ENCODE measurements at regions not wholly inside any gene's neighbourhood (a gene's known extent, or its start where the extent isn't known, plus 50 kb on each side); places are given as distances from the start of the nearest gene placed in this dataset.

DNA sequence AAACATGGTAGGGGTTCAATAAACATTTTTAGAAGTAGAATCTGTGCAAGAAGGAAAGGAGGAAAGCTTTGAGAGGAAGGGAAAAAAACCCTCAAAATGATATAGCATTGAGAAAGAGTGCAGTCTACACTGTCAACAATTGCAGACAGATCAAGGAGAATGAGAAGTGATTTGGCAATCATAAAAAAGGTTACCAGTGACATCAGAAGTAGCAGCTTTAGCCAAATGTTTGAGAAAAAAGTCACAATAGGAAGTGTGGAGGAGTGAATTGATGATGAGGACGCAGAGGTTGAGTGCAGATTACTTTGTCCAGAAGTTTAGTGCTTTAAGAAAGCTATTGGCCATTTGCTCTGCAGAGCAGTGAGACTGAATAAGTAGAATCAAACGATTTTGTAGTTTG, 155.0 kb downstream of the GJA1 start:
- no peak for TF ChIP-seq CTCF (conservative IDR thresholded peaks at IDR 0.05; ENCODE audit: low read depth, low read length)
- Histone ChIP-seq H2AFZ (ENCODE audit: low read depth) (no peak overlapping the region), H3K27ac (no peak overlapping the region)

DNA sequence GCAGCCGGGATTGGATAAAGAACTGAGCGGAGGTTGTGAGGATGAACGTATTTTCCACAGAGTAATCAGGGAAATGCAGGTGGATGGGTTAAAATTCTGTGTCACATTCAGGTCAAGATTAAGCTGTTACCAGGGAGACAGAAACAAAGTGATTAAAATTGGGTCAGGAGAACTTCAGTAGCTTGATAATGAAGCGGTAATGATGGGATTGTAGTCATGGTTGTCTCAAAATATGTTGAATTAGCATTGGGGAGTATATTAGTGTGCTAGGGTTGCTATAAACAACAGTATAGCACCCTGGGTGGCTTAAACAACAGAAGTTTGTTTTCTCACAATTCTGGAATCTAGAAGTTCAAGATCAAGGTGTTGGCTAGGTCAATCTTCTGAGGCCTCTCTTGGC, 155.5 kb downstream of the GJA1 start:
- TF ChIP-seq CTCF (conservative IDR thresholded peaks at IDR 0.05; ENCODE audit: low read depth, low read length), result no peak
- no peak overlapping the region for H3K27ac ChIP-seq
- no peaks in the 10 kb centered on the region for H3K4me1 ChIP-seq (ENCODE audit: low read depth, poor library complexity, severe bottlenecking)
- H3K36me3 ChIP-seq (ENCODE audit: insufficient read depth), result no peaks in the 10 kb centered on the region
- H2AFZ ChIP-seq (ENCODE audit: low read depth), result no peak overlapping the region
- H3K4me2 ChIP-seq, result no peak overlapping the region
- no peaks in the 10 kb centered on the region for H3K27me3 ChIP-seq (ENCODE audit: insufficient read depth, low read depth)
- no peaks in the 10 kb centered on the region for H4K20me1 ChIP-seq (ENCODE audit: insufficient read depth)
- H3K9ac ChIP-seq, result no peak overlapping the region
- no peak overlapping the region for H3K4me3 ChIP-seq (IDR thresholded peaks at IDR 0.05; ENCODE audit: insufficient read depth, low read depth, low read length)
- H3K79me2 ChIP-seq (ENCODE audit: insufficient read depth, low read depth), result no peaks in the 10 kb centered on the region

More for the DNA sequence above, 155.0 kb downstream of the GJA1 start:
- Histone ChIP-seq H3K9ac (no peak overlapping the region), H3K27me3 (ENCODE audit: insufficient read depth, low read depth) (no peaks in the 10 kb centered on the region), H3K36me3 (ENCODE audit: insufficient read depth) (no peaks in the 10 kb centered on the region), H3K79me2 (ENCODE audit: insufficient read depth, low read depth) (no peaks in the 10 kb centered on the region), H4K20me1 (ENCODE audit: insufficient read depth) (no peaks in the 10 kb centered on the region), H3K4me1 (ENCODE audit: low read depth, poor library complexity, severe bottlenecking) (no peaks in the 10 kb centered on the region), H3K4me2 (no peak overlapping the region), H3K4me3 (IDR thresholded peaks at IDR 0.05; ENCODE audit: insufficient read depth, low read depth, low read length) (no peak overlapping the region)

DNA sequence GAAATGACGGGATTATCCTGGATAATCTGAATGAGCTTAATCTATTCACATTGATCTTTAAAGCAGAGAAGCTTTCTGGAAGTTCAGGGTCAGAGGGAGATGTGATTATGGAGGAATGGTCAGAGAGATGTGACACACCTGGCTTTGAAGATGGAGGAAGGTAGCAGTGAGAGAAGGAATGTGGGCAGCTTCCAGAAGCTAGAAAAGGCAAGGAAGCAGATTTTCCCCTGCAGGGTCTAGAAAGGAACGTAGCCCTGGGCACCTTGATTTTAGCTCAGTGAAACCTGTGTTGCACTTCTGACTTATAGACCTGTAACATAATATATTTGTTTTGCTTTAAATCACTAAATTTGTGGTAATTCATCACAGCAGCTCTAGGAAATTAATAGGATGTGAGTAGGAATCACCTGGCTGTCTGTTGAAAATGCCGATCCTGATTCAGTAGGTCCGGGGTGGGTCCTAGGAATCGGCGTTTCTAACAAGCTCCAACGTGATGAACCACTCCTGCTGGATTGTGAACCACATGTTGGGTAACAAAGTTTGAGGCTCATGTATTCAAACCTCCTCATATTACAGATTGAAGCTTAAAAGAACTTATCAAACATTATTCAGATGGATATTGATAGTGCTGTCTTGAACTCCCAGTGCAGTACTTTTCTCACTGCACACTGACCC, 157.0 kb downstream of the GJA1 start:
- Histone ChIP-seq H3K36me3 (ENCODE audit: insufficient read depth) (no peaks in the 10 kb centered on the region), H3K4me3 (IDR thresholded peaks at IDR 0.05; ENCODE audit: insufficient read depth, low read depth, low read length) (no peak overlapping the region), H3K4me2 (no peak overlapping the region), H4K20me1 (ENCODE audit: insufficient read depth) (no peaks in the 10 kb centered on the region), H3K27ac (no peak overlapping the region), H2AFZ (ENCODE audit: low read depth) (no peak overlapping the region), H3K4me1 (ENCODE audit: low read depth, poor library complexity, severe bottlenecking) (no peaks in the 10 kb centered on the region), H3K27me3 (ENCODE audit: insufficient read depth, low read depth) (no peaks in the 10 kb centered on the region), H3K9ac (no peak overlapping the region), H3K79me2 (ENCODE audit: insufficient read depth, low read depth) (no peaks in the 10 kb centered on the region)
- TF ChIP-seq CTCF (conservative IDR thresholded peaks at IDR 0.05; ENCODE audit: low read depth, low read length), result no peak

DNA sequence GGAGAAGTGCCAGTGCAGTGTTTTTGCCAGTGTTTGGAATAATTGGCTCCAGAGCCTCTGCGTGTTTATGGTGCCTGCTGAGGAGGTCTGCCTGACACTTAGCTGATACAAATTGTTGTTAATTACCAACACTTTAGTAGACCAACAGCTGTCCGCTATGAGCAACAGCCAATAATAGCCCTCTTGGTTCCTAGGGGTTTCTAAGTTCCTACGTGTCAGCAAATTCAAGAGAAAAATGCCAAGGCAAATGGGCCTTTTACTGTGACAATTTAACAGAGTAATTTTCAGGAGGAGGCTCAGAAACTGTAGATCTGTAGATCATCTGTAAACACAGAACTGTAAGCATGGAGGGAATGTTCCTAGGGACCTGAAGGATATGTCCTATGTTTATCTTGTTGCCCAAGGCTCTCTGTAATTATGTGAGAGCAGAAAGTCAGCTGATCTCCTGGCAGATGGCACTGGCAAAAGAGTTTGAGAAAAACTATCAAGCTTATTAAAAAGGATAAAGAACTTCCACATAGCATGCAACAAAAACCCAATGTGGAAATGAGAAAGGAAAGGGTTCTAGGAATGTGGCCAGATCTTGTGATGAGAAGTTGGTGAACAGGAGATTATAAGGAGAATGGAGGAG, 157.7 kb downstream of the GJA1 start:
- no peak overlapping the region for H3K9ac ChIP-seq
- no peak overlapping the region for H2AFZ ChIP-seq (ENCODE audit: low read depth)

More for the DNA sequence above, 157.7 kb downstream of the GJA1 start:
- Histone ChIP-seq H3K79me2 (ENCODE audit: insufficient read depth, low read depth) (no peaks in the 10 kb centered on the region), H3K4me3 (IDR thresholded peaks at IDR 0.05; ENCODE audit: insufficient read depth, low read depth, low read length) (no peak overlapping the region), H4K20me1 (ENCODE audit: insufficient read depth) (no peaks in the 10 kb centered on the region), H3K4me1 (ENCODE audit: low read depth, poor library complexity, severe bottlenecking) (no peaks in the 10 kb centered on the region), H3K4me2 (no peak overlapping the region), H3K36me3 (ENCODE audit: insufficient read depth) (no peaks in the 10 kb centered on the region), H3K27ac (no peak overlapping the region), H3K27me3 (ENCODE audit: insufficient read depth, low read depth) (no peaks in the 10 kb centered on the region)
- no peak for TF ChIP-seq CTCF (conservative IDR thresholded peaks at IDR 0.05; ENCODE audit: low read depth, low read length)
